ENCODE measurements at regions not wholly inside any gene's neighbourhood (a gene's known extent, or its start where the extent isn't known, plus 50 kb on each side); places are given as distances from the start of the nearest gene placed in this dataset.

GRCh38 chr20:41818369-41818768 is 200.2 kb upstream of the CHD6 start:
- intact Hi-C loops (cut with micrococcal nuclease; ENCODE audit: unreplicated experiment), result no loop called here
- SMC1A ChIA-PET (ENCODE audit: uncharacterized antibody, unreplicated experiment), result no interaction called here
- no peak for FAIRE-seq
- ATAC-seq, result no peak
- no peak overlapping the region for H3K4me2 ChIP-seq (ENCODE audit: control insufficient read depth, insufficient read depth)
- no peak for DNase-seq (ENCODE audit: low read depth, low spot score)
- H3K4me3 ChIP-seq, result no peak overlapping the region
- H3K27ac ChIP-seq (ENCODE audit: control insufficient read depth, insufficient read depth), result no peak overlapping the region
- H3K79me2 ChIP-seq (ENCODE audit: control insufficient read depth, insufficient read depth, low read length), result no peaks in the 10 kb centered on the region
- H3K27me3 ChIP-seq (replicated peaks in 1 of 2; ENCODE audit: control insufficient read depth in 2 of 2, insufficient read depth in 2 of 2, low read length in 1 of 2), result no peaks in the 10 kb centered on the region
- TF ChIP-seq TAF1 (IDR thresholded peaks at IDR 0.05; ENCODE audit: borderline replicate concordance, low read depth, low read length), result no peak
- TF ChIP-seq FOXK2 (IDR thresholded peaks at IDR 0.05), result no peak
- no peak for TF ChIP-seq ETV6 (conservative IDR thresholded peaks at IDR 0.05 in 1 of 2, IDR thresholded peaks at IDR 0.05 in 1 of 2; ENCODE audit: borderline replicate concordance in 1 of 2, low read depth in 1 of 2)
- TF ChIP-seq RBBP5 (conservative IDR thresholded peaks at IDR 0.05), result no peak
- no peak for TF ChIP-seq CHD2 (IDR thresholded peaks at IDR 0.05; ENCODE audit: borderline replicate concordance, low read depth, low read length)
- no peak for TF ChIP-seq MTA2 (IDR thresholded peaks at IDR 0.05; ENCODE audit: low read depth)
- TF ChIP-seq PAX8 (IDR thresholded peaks at IDR 0.05), result no peak
- in situ Hi-C loops (cut with MboI), result no loop called here
- H3K9me3 ChIP-seq (replicated peaks; ENCODE audit: control insufficient read depth, insufficient read depth, low read length), result no peaks in the 10 kb centered on the region
- POLR2A ChIA-PET, result no interaction called here
- H3K4me1 ChIP-seq (ENCODE audit: control insufficient read depth, insufficient read depth, low read length), result no peaks in the 10 kb centered on the region
- no peaks in the 10 kb centered on the region for H4K20me1 ChIP-seq (ENCODE audit: control insufficient read depth, insufficient read depth)
- CTCF ChIA-PET, result no interaction called here
- no peaks in the 10 kb centered on the region for H3K36me3 ChIP-seq (ENCODE audit: control insufficient read depth in 2 of 2, insufficient read depth in 2 of 2, low read length in 1 of 2)
- no peak overlapping the region for H3K9ac ChIP-seq (ENCODE audit: control insufficient read depth, insufficient read depth, low read length)
- BruUV-seq (replicated peaks), result no TSS peak
- WGBS (ENCODE audit: insufficient coverage, insufficient replicate concordance, low lambda C conversion rate, missing lambda C conversion rate), result 41% methylated on average over 5 of the region's 5 CpGs
- H2AFZ ChIP-seq (ENCODE audit: control insufficient read depth, low read depth, low read length), result no peak overlapping the region
- RAD21 ChIA-PET (ENCODE audit: unreplicated experiment), result no interaction called here

- ChIA-PET SMC1A (ENCODE audit: uncharacterized antibody, unreplicated experiment) (no interaction called here), CTCF (no interaction called here), POLR2A (no interaction called here), RAD21 (ENCODE audit: unreplicated experiment) (no interaction called here)
- Histone ChIP-seq H3K4me1 (ENCODE audit: control insufficient read depth, insufficient read depth, low read length) (no peaks in the 10 kb centered on the region), H3K9me3 (replicated peaks; ENCODE audit: control insufficient read depth, insufficient read depth, low read length) (no peaks in the 10 kb centered on the region), H3K27me3 (replicated peaks in 1 of 2; ENCODE audit: control insufficient read depth in 2 of 2, insufficient read depth in 2 of 2, low read length in 1 of 2) (no peaks in the 10 kb centered on the region), H3K27ac (ENCODE audit: control insufficient read depth, insufficient read depth) (no peak overlapping the region), H3K4me3 (no peak overlapping the region), H3K9ac (ENCODE audit: control insufficient read depth, insufficient read depth, low read length) (no peak overlapping the region), H2AFZ (ENCODE audit: control insufficient read depth, low read depth, low read length) (no peak overlapping the region), H4K20me1 (ENCODE audit: control insufficient read depth, insufficient read depth) (no peaks in the 10 kb centered on the region), H3K4me2 (ENCODE audit: control insufficient read depth, insufficient read depth) (no peak overlapping the region), H3K36me3 (ENCODE audit: control insufficient read depth in 2 of 2, insufficient read depth in 2 of 2, low read length in 1 of 2) (no peaks in the 10 kb centered on the region), H3K79me2 (ENCODE audit: control insufficient read depth, insufficient read depth, low read length) (no peaks in the 10 kb centered on the region)
- DNase-seq (ENCODE audit: low read depth, low spot score) (no peak), ATAC-seq (no peak), FAIRE-seq (no peak)
- WGBS (ENCODE audit: insufficient coverage, insufficient replicate concordance, low lambda C conversion rate, missing lambda C conversion rate), result 40% methylated on average over 1 of the region's 1 CpG
- in situ Hi-C loops (cut with MboI) (no loop called here), intact Hi-C loops (cut with micrococcal nuclease; ENCODE audit: unreplicated experiment) (loop anchor here (1.0 kb wide), 1 partner anchor 26 kb away; no protein-coding TSS in a partner anchor)
- no TSS peak for BruUV-seq (replicated peaks)
- no peak for TF ChIP-seq IRF4 (IDR thresholded peaks at IDR 0.05; ENCODE audit: low read depth, low read length)
- TF ChIP-seq ESRRA (IDR thresholded peaks at IDR 0.05; ENCODE audit: low read length), result no peak
- no peak for TF ChIP-seq ZNF592 (IDR thresholded peaks at IDR 0.05)
- no peak for TF ChIP-seq JUND (IDR thresholded peaks at IDR 0.05; ENCODE audit: low read depth, low read length)
- no peak for TF ChIP-seq ZBTB33 (IDR thresholded peaks at IDR 0.05)
- no peak for TF ChIP-seq EZH2 (IDR thresholded peaks at IDR 0.05; ENCODE audit: borderline replicate concordance, control insufficient read depth, low read depth, low read length)
- no peak for TF ChIP-seq NR2C2 (IDR thresholded peaks at IDR 0.05; ENCODE audit: borderline replicate concordance, control insufficient read depth, insufficient read length, low read depth)
Observed at GRCh38 chr20:41811456-41811855, 193.3 kb upstream of the CHD6 start.
